Activated CD4-positive, alpha-beta T cell treated with anti-CD3 and anti-CD28 coated beads for 48 hours (primary cell): ENCODE measurements at regions not wholly inside any gene's neighbourhood (a gene's known extent, or its start where the extent isn't known, plus 50 kb on each side); places are given as distances from the start of the nearest gene placed in this dataset.
A peak's percentile ranks its signal among the peaks of the same experiment; 100 is the strongest.
"Not testable (repeated sequence)": the region's sequence is repeated elsewhere in the genome, so short reads cannot be mapped to it uniquely, and the experiment has no call there.

Experiments used
- DNase-seq: peaks from one replicate; pipeline ENCODE4 v3.0.0-alpha.2; 2020

- no peak for DNase-seq
These were observed 67.2 kb upstream of the ZNF527 start for GRCh38 chr19:37303591-37304171.

- DNase-seq = peak; percentile 32
These were observed 66.6 kb upstream of the ZNF527 start for GRCh38 chr19:37304190-37304883.

- DNase-seq = no peak
These were observed 66.0 kb upstream of the ZNF527 start for GRCh38 chr19:37304884-37305255.

GRCh38 chr19:37306383-37306963 lies 64.4 kb upstream of the ZNF527 start:
- DNase-seq = no peak

- DNase-seq = peak; percentile 27
These were observed 60.9 kb upstream of the ZNF527 start for GRCh38 chr19:37309834-37310575.

- peak; percentile 66 for DNase-seq
These were observed 58.2 kb upstream of the ZNF527 start for GRCh38 chr19:37312531-37313334.

DNA sequence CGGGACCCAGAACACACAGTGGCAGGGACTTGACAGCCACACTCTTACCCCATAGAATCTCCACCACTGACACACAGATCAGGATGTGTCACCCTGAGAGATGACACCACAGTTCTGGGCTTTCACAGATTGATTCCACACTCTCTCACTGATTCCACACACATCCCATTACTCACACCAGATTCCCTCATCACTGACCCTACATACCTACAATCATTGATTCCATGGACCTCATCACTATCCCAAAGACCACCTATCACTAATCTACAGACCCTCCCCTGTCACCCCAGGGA lies 57.6 kb upstream of the ZNF527 start:
- no peak for DNase-seq

DNA sequence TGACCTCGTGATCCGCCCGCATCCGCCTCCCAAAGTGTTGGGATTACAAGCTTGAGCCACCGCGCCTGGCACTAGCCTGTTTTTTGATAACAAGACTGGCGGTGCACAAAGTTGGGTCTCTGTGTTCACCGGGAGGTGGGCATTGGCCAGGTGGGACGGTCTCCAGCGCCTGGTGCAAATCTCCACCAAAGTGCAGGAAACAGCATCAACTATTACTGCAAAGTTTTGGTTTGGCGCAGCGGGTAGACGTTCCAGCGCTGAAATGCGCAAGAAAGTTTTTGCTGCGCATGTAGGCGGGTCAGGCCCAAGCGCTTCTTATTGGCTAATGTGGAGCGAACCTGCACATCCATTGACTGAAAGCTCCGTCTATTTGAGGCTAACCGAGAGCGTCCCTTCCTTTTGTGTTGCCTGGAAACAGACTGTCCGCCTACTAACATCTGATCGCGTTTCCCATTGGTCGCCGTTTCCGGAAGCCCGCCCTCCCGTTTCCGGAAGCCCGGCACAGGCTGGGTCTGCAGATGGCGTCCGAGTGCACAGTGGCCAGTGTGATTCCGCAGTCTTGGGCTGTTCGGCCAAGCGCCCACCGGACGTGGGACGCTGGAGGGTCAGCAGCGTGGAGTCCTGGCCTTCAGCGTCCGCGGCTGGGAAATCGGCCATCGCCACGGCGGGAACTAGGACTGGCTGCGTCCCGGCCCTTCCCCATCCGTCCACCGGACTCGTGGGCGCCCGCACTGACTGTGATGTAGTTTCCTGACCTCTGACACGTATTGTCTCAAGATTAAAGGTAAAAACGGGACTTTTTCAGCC lies 53.3 kb upstream of the ZNF527 start:
- peak; percentile 93 for DNase-seq

GRCh38 chr19:37320988-37321387 lies 49.9 kb upstream of the ZNF527 start:
- DNase-seq = not testable (repeated sequence)
